Keratinocyte (primary cell): ENCODE measurements at regions not wholly inside any gene's neighbourhood (a gene's known extent, or its start where the extent isn't known, plus 50 kb on each side); places are given as distances from the start of the nearest gene placed in this dataset.

ENCODE experiments used
- CTCF ChIP-seq, 3 experiments: IDR thresholded peaks in 1 of 3; conservative IDR thresholded peaks in 1 of 3; optimal IDR thresholded peaks in 1 of 3; 2 replicates in 2 of 3; 3 replicates in 1 of 3; pipeline versions ENCODE3 to v1.5.1; 2011; ENCODE audit warnings: low read length in 3 of 3, mild to moderate bottlenecking in 3 of 3, moderate library complexity in 2 of 3, control low read depth in 1 of 3, inconsistent platforms in 1 of 3; ENCODE audit not compliant: insufficient read depth in 2 of 3; ENCODE audit errors: extremely low read depth in 1 of 3
- EZH2 ChIP-seq: IDR thresholded peaks from one replicate; pipeline ENCODE4 v1.6.1; 2012; ENCODE audit warnings: inconsistent platforms, mild to moderate bottlenecking, low read length, moderate library complexity

GRCh38 chr2:57204364-57204763 is 842.2 kb upstream of the VRK2 start:
- TF ChIP-seq CTCF (optimal IDR thresholded peaks at IDR 0.05 in 1 of 3, IDR thresholded peaks at IDR 0.05 in 1 of 3, conservative IDR thresholded peaks at IDR 0.05 in 1 of 3; ENCODE audit: extremely low read depth in 1 of 3, insufficient read depth in 2 of 3, low read length in 3 of 3) (no peak), EZH2 (no peak)
